Hippocampal formation (tissue), 2 donors: ENCODE measurements at regions not wholly inside any gene's neighbourhood (a gene's known extent, or its start where the extent isn't known, plus 50 kb on each side); places are given as distances from the start of the nearest gene placed in this dataset.
A peak's percentile ranks its signal among the peaks of the same experiment; 100 is the strongest.
"Not testable (repeated sequence)": the region's sequence is repeated elsewhere in the genome, so short reads cannot be mapped to it uniquely, and the experiment has no call there.

Source experiments
- DNase-seq, 2 donors: peaks; one replicate each; lab custom pipeline; 2025; lab: John Stamatoyannopoulos, UW

DNA sequence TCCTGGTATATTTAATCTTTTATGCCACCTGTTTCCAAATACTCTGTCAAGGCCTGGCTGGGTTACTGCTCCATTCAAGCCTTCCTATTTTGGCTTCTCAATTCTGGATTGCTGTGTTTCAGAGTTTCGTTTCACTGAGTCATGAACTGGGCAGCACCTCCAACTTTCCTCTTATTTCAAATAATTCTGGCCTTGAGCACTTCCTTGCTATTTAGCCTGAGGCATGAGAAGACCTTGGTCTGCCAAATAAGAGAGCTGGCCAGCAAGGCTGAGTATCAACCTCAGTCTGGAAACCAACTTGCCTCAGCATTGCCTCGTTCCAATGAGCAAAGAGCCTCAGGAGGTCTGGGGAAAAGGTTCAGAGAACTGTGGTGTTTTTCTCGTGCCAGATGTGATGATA, 66.6 kb downstream of the TNFAIP3 start:
- DNase-seq = no peak

DNA sequence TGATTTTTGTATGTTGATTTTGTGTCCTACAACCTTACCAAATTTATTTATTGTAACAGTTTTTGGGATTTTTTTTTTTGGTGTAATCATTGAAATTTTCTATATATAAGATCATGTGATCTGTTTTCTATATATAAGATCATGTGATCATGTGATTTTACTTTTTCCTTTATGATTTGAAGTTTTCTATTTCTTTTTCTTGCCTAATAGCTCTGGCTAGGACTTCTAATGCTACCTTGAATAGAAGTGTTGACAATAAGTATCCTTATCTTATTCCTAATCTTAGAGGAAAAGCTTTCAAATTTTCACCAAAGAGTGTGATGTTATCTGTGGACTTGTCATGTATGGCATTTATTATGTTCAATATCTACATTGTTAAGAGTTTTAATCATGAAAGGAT, 69.7 kb downstream of the TNFAIP3 start:
- no peak for DNase-seq

DNA sequence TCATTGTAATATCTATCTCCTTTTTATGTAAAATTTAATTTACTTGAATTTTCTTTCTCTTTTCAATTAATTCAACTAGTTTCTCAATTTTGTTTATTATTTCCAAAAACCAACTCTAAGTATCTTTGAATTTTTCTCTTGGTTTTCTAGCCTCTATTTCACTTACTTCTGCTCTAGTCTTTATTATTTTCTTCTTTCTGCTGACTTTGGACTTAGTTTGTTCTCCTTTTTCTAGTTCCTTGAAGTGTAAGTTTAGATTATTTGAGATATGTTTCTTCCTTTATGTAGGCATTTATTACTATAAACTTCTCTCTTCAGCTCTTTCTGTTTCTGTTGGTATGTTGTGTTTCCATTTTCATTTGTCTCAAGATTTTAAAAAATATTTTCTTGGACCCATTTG, 70.8 kb downstream of the TNFAIP3 start:
- DNase-seq = no peak

DNA sequence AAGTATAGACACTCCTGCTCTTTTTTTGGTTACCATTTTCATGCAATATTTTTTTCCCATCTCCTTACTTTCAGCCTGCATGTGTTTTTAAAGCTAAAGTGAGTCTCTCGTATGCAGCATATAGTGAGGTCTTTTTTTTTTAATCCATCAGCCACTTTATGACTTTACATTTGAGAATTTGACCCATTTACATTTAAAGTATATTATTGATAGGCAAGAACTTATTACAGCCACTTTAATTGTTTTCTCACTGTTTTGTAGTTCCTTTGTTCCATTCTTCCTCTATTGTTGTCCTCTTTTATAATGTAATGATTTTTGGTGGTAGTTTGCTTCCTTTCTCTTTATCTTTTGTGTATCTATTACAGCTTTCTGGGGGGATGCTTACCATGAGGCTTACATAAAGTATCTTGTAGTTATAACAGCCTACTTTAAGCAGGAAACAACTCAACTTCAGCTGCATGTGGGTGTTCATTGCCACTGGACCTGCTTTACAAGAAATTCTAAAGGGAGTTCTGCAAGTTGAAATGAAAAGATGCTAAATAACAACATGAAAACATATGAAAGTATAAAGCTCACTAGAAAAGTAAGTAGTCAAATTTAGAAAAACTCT, 71.8 kb downstream of the TNFAIP3 start:
- DNase-seq = no peak

DNA sequence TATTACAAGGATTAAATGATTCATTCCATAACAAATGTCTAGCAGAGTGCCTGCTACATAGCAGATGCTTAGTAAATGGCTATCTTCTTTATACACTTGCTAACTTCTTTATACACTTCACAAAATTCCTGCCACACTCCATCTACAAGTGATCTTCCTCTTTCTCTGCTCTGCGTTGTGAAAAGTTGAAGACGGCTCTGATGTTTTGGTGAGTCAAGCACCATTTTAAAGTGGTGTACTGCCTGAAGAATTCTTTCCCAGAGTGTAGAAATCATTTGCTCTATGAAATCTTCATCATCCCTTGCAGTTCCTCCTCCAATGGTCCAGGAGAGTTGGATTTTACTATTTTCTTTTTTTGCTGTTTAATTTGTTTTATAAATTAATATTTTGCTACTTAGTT, 74.9 kb downstream of the TNFAIP3 start:
- DNase-seq = no peak

DNA sequence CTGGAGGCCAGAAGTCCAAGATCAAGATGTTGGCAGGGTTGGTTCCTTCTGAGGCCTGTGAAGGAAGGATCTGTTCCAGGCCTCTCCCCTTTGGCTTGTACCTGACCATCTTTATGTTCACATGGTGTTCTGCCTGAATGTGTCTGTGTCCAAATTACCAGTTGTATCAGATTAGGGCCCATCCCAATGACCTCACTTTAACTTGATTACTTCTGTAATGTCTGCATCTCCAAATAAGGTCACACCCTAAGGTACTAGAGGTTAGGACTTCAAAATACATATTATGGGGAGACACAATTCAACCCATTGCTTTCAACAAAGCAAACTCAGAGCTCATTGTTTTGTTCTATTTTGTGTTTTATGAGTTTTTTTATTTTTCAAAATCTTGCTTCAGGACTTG, 75.7 kb downstream of the TNFAIP3 start:
- DNase-seq = no peak

DNA sequence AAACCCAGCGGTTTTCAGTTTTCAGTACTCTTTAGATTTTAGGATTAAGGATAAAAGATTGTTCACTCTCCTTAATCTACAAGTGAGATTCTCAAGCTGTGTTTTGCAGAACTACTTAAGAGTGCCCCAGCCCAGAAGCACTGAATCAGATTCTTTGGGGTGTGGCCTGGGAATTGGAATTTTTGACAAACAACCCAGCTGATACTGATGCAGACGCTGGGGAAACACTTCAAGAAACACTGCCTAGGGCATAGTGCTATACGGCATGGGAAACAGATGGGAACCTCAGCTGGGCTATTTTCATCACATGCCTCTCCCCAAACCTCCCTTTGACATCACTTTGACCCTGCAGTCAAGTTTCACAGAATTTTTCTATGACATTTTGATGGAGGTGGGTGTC, 77.3 kb downstream of the TNFAIP3 start:
- DNase-seq = not testable (repeated sequence)

DNA sequence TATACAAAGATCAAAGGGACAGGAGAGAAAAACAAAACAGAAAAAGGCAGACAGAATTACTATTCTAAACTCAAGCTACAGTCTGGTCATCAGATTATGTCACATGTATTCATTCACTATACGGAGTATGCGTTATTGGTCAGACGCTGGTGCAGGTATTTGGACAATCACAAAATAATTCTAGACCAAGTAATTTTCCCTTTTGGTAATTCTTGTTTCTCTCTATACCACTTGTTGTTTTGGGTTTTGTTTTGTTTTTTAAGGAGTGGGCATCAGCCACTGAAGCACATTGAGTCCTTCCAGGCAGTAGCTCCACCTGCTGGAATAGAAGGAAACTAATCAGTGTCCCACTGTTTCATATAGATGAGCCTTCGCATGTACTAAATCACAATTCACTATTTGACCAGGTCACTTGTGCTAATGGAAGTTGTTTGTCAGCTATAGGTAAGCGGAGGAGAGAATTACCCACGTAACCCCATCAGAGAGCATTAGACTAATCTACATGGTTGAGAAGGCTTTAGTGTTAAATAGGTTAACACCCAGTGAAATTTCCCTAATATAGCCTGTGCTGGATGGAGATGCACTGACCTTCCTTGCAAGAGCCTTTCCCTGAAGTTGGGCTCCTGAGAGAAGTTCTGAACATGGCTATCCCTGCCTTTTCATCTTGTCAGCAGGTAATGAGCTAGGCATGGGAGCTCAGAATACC, 77.9 kb downstream of the TNFAIP3 start:
- peak in 1 of 2 donors; percentile 22 for DNase-seq

DNA sequence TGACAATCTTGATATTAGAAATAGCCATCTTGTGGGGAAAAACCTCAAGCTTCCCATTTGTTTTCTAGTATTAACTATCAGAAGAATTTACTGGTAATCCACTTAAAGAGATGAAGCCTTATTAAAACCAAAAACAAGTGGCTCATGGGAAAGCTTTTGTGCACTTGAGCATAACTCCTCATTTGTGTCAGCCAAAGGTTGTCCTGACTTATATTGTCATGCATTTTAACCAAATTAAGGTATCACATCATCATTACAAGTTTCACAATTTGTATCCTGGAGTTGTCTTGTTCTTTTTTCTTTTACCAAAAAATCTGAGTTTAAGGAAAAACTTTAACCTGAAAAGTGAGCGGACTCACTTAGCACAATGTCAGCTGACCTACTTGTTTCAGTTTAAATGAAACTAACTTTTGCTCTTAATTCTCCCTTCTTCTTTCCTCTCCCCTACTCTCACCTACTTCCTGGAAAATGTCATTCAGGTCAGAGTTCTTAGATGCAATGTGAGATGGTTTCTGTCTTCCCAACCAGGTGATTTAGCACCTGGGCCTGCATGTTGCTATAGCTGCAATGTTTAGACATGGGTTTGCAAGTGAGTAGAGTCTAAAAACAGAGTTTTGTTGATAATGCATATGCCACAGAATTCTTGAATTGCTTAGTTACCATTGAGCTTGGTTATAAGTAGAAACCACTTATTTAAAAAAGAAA, 82.8 kb downstream of the TNFAIP3 start:
- no peak for DNase-seq

DNA sequence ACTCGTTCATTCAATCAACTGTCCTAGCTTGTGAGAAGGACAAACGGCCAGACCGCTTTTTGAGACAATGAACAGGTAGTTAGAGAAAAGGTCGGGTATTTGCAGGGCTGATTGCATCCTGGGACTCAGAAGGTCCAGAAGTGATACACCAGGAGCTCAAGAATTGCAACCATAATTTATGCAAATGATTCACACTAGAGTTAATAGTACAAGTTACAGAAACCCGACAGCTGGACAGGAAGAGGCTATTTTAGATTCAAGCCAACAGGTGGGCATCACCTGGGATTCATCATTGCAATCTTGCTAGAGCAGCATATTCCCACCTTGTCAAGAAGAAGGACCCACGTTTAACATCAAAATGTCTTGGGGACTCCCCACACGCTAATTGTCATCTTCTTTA, 83.5 kb downstream of the TNFAIP3 start:
- DNase-seq = no peak

DNA sequence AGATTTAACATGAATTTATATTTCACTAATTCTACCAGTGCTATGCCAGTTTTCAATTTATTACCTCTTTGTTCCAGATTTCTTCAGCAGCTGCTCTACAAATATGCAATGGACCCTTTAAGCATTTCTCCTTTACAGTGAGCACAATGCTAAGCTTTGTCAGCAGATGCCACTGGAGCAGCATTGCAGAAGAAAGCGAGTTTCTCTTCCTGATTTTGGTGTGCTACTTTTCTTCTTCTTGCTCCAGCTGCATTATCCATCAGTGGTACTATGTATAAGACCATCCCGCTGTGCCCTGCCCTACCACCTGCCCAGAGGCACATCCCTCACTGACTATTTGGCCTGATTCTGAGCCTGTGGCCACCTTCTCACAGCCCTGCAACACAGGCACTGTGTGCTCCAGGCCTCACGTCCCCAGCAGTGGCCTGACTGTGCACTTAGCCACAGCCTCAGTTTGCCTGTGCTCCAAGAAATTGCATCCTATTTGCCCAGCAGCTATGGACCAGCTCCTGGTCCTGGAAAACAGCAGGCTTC, 84.1 kb downstream of the TNFAIP3 start:
- no peak for DNase-seq

DNA sequence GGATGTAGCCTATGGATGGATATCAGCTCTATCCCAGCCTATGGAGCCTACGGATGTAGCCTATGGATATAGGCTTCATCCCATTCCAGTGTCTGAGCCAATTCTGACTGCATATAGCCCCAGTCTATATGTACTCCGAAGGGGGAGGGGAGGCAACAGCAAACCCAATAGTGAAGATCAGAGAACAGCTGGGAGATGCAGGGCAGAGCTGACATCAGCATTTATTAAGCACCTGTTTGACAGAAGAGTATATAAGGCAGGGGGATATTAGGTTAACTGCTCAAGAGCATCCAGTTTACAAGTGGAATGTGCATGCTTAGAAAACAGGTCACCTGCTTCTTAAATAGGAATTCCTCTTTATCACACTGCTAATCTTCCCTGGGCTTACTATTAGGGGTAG, 85.2 kb downstream of the TNFAIP3 start:
- DNase-seq = no peak

DNA sequence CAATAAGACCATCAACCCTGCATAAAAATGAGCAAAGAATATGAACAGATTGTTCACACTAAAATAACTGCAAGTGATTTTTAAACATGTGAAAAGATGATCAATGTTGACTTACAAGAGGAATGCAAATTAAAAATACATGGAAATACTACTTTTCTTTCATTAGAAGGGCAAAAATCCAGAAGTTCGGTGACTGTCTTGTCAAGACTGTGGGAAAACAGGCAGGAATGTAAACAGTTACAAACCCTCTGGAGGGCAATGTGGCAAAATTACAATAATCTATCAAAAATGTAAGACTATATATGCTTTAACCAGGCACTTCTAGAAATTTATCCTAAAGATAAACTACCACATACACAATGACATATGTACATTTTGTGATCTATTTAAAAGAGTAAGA, 86.7 kb downstream of the TNFAIP3 start:
- DNase-seq = no peak

DNA sequence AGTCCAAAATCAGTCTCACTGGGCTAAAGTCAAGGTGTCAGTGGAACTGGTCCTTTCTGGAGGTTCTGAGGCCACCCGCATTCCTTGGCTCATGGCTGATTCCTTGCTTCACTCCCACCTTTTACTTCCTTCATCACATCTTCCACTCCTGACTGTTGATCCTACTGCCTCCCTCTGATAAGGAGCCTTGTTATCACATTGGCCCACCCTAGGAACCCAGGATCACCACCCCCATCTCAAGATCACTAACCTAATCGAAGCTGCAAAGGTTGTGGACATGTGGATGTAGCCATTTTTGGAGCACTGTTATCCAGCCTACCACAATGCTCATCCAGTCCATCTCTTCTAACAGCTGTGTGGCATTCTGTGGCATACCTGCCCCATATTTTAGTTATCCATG, 87.2 kb downstream of the TNFAIP3 start:
- no peak for DNase-seq

DNA sequence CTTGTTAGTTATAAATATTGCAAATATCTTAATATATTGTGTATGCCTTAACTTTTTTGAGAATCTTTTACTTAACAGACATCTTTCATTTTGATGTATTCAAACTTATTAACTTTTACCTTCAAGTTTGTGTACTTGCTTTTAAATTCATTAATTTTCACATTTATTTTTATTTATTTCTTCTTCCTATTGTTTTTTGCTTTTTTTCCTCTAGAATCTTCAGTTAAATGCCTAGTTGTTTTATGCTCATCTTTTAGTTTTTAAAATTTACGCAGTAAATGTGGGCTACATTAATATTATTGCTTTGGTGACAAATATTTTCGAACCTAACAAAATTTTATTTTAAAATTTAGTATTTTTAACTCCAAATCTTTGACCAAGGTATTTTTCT, 89.0 kb downstream of the TNFAIP3 start:
- DNase-seq = no peak

DNA sequence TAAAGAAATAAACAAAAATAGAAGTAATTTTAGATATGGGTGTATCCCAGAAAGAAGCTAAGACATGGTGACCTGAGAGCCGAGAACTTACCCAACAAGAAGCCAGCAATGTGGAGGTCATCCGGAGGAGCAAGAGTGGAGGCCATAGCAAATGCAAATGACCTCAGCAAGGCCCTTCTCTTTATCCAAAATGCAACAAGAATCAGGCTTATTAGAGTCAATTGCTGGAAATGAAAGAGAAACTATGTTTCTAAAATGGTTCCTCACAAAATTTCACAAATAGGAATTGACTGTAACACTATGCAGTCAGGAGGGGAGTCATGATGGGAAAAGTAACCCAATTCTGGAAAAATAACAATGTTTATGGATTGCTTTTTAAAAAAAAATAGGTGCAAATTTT, 90.4 kb downstream of the TNFAIP3 start:
- no peak for DNase-seq

DNA sequence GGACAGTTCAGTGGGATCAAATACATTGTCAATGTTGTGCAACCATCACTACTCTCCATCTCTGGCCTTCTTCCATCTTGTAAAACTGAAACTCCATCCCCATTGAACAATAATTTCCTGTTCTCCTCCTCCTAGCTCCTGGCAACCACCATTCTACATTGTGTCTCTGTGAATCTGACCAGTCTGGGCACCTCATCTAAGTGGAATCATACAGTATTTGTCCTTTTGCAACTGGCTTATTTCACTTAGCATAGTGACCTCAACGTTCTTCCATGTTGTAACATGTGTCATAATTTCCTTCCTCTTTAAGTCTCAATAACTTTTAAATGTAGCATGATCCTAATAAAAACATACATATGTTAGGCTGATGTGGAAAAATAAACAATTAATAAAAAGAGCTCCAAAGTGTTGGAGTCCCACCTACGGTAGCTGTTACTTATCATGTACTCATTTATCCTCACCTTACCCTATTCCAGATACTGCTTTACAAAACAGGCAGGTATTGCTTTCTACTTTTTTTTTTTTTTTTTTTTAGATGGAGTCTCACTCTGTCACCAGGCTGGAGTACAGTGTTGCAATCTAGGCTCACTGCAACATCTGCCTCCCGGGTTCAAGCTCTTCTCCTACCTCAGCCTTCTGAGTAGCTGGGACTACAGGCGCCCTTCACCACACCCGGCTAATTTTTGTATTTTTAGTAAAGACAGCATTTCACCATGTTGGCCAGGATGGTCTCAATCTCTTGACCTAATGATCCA, 91.9 kb downstream of the TNFAIP3 start:
- no peak for DNase-seq

DNA sequence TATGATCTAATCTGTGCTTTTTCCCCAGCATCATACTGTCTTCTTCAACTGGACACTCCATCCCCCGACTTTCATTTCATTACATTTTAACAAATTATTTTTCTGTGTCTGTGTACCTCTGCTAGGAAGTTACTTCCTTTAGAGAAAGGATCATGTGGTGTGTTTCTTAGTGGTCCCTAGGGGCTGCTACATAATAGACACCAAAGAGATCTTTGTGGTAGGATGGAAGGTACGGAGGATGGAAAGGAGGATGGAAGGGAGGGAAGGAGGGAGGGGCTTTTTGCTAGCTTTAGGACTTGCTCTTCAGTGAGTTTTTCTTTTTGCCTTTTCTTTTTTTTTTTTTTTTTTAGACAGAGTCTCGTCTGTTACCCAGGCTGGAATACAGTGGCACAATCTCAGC, 95.7 kb downstream of the TNFAIP3 start:
- no peak for DNase-seq

DNA sequence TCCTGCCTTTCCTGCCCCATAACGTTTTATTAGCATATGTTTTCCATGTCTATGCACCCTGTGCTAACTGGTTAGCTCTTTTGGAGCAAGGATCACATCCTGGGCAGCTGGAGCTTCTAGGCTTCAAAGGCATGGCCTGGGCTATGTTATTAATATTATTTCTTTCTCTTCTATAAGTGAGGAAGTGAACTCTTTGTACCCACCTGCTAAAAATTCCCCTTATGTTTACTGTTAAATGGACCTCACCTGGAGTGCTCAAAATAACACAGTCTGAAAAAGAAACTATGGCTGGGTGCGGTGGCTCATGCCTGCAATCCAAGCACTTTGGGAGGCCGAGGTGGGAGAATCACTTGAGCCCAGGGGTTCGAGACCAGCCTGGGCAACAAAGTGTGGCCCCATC, 97.8 kb downstream of the TNFAIP3 start:
- DNase-seq = no peak

DNA sequence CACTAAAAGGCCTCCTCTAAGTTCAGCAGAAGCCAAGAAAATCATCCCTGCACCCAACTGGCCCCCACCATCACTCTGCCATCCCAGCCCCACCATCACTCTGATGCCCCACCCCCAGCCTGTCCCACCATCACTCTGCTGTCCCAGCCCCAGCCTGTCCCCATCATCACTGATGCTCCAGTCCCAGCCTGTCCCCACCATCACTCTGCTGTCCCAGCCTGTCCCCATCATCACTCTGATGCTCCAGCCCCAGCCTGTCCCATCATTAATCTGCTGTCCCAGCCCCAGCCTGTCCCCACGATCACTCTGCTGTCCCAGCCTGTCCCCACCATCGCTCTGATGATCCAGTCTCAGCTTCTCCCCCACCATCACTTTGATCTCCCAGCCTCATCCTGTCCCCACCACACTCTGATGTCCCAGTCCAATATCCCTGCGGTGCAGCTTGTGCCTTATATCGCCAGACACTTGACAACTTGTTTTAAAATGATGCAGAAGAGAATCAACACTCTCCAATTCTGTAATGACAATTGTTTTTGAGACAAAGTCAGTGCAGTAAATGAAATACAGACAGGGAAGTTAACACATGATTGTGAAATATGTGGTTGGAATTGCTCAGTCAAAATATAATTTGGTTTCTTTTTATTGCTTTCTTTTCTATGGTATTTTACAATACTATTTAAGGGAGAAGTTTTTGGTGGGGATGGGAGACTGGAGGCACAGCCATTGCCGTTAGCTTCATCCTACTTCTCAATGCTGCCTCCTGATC, 100.8 kb downstream of the TNFAIP3 start:
- no peak for DNase-seq

DNA sequence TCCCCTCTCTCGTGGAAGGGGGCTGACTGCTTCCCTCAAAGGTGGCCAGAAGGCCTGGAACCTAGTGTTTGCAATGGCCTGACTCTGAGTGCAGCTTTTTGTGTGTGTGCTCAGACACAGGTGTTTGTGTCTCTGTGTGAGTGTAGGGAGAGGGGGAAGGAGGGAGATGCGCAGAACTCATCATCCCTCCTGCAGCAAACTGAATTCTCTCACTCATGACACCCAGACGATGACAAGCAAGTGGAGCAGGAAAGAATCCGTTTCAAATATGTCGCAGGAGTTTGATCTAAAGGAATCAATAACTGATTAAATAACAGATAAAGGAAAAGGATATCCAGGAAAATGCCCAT, 101.4 kb downstream of the TNFAIP3 start:
- no peak for DNase-seq

DNA sequence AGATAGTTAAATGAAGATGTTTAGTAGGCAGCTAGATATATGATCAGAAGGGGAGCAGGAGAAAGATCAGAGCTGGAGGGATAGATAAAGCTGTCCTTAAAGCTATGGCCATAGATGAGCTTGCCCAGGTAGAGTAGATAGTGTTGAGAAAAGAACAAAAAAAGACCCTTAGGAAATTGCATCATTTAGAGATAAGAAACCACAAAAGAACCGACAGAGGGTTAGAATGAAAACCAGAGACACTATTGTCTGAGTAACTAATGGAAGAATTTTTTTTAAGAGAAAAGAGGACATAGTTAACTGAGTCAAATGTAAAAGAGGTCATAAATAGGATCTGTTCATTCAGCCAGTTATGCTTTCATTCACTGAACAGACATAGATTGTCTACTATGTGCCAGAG, 101.8 kb downstream of the TNFAIP3 start:
- DNase-seq = no peak
